ENCODE measurements at regions not wholly inside any gene's neighbourhood (a gene's known extent, or its start where the extent isn't known, plus 50 kb on each side); places are given as distances from the start of the nearest gene placed in this dataset.
"Not testable (repeated sequence)": the region's sequence is repeated elsewhere in the genome, so short reads cannot be mapped to it uniquely, and the experiment has no call there.

DNA sequence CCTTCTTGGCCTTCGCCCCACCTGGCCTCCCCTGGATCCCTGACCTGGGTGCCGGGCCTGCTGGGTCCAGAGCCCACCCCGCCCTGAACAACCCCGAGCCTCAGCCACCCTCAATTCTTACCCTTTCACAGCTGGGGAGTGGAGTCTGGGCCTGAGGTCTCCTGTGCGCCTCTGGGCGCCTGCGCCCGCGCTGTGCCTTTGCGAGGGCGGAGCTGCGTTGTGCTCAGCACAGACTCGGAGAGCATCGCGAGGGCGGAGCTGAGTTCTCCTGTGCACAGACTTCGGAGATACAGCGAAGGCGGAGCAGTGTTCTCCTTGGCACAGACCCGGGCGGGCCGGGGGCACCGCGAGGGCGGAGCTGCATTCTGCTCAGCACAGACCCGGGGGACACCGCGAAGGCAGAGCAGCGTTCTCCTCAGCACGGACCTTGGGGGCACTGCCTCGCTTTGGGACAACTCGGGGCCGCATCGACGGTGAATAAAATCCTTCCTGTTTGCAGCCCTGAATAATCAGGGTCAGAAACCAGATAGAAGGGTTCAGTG, 547.2 kb downstream of the FAM72C start:
- CTCF ChIA-PET (ENCODE audit: partially characterized antibody): not testable (repeated sequence)
- peak in 1 of 2 experiments; percentile 45 for DNase-seq (ENCODE audit: low read depth in 1 of 2, low spot score in 2 of 2)

DNA sequence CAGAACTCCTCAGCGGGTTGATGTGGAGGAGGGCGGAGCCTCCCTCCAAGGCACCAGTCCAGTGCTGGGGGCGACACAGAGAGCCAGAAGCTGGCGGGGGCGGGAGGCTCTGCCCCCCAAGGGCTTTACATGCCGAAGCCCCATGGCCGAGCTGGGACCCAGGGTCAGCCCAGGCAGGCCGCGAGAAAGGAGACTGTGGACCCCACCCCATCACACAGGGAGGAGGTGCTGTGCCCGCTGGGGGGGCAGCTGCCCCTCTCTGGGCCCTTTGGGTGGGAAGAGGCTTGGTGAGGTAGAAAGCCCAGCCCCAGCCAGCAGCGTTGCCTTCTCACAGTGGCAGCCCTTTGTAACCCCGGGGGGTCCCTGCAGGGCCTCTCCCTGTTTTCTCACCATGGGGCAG, 548.0 kb downstream of the FAM72C start:
- H2BK15ac ChIP-seq (ENCODE audit: low read length); H2BK20ac ChIP-seq (ENCODE audit: low read length); H3K23me2 ChIP-seq (ENCODE audit: low read depth, low read length); H2BK120ac ChIP-seq (replicated peaks; ENCODE audit: low read depth, low read length); H3K4me3 ChIP-seq (ENCODE audit: extremely low read depth in 1 of 4, insufficient read depth in 2 of 4, low read depth in 3 of 4, low read length in 4 of 4); H3K9ac ChIP-seq (replicated peaks in 1 of 4; ENCODE audit: extremely low read depth in 1 of 4, low read depth in 3 of 4, low read length in 3 of 4); H3K4me2 ChIP-seq (ENCODE audit: insufficient read depth in 1 of 2, low read depth in 2 of 2, low read length in 2 of 2); FAIRE-seq; DNase-seq (ENCODE audit: low read depth in 1 of 2, low spot score in 2 of 2); H4K8ac ChIP-seq (ENCODE audit: extremely low read depth, insufficient read depth, low read length); H3K56ac ChIP-seq (replicated peaks; ENCODE audit: insufficient read length, low read depth, low read length); H2BK12ac ChIP-seq (ENCODE audit: low read depth, low read length); H4K5ac ChIP-seq (ENCODE audit: insufficient read length, low read depth, low read length); H3K27ac ChIP-seq (ENCODE audit: low read depth, low read length); H3K27me3 ChIP-seq (replicated peaks in 1 of 4; ENCODE audit: control insufficient read depth in 3 of 4, extremely low read depth in 1 of 4, insufficient read depth in 3 of 4, low read length in 3 of 4); CTCF ChIA-PET (ENCODE audit: partially characterized antibody); H3K4ac ChIP-seq (replicated peaks; ENCODE audit: insufficient read length, low read depth, low read length); H3K4me1 ChIP-seq (replicated peaks in 1 of 4; ENCODE audit: control insufficient read depth in 3 of 4, insufficient read depth in 4 of 4, low read length in 3 of 4); H3K23ac ChIP-seq (ENCODE audit: insufficient read length); H3K9me3 ChIP-seq (ENCODE audit: insufficient read depth in 2 of 2, low read depth in 1 of 2, low read length in 1 of 2); POLR2A ChIA-PET (ENCODE audit: partially characterized antibody); H3K79me1 ChIP-seq (ENCODE audit: low read depth, low read length); H3K18ac ChIP-seq (ENCODE audit: extremely low read depth, low read length); H3K79me2 ChIP-seq (ENCODE audit: control insufficient read depth in 1 of 2, insufficient read depth in 2 of 2, low read length in 2 of 2); H3K14ac ChIP-seq (ENCODE audit: insufficient read length); H2AFZ ChIP-seq (ENCODE audit: low read length); H3K36me3 ChIP-seq (ENCODE audit: control insufficient read depth in 2 of 4, insufficient read depth in 4 of 4, low read length in 3 of 4); H4K91ac ChIP-seq (replicated peaks; ENCODE audit: insufficient read length, low read length); H4K20me1 ChIP-seq (replicated peaks in 1 of 2; ENCODE audit: control insufficient read depth in 1 of 2, insufficient read depth in 2 of 2, low read length in 2 of 2); H2BK5ac ChIP-seq (ENCODE audit: low read depth, low read length); H2AK5ac ChIP-seq (ENCODE audit: low read depth, low read length): not testable (repeated sequence)
- WGBS, 2 experiments (ENCODE audit: extremely low coverage in 1 of 2, insufficient coverage in 1 of 2, insufficient read length in 1 of 2, insufficient replicate concordance in 2 of 2, low coverage in 1 of 2, low lambda C conversion rate in 2 of 2, missing lambda C conversion rate in 1 of 2): no CpG with 5 or more reads among the region's 12 CpGs

More for the DNA sequence above, 547.2 kb downstream of the FAM72C start:
- H4K20me1 ChIP-seq (replicated peaks in 1 of 2; ENCODE audit: control insufficient read depth in 1 of 2, insufficient read depth in 2 of 2, low read length in 2 of 2); H3K79me1 ChIP-seq (ENCODE audit: low read depth, low read length); H3K79me2 ChIP-seq (ENCODE audit: control insufficient read depth in 1 of 2, insufficient read depth in 2 of 2, low read length in 2 of 2); H2BK15ac ChIP-seq (ENCODE audit: low read length); H4K8ac ChIP-seq (ENCODE audit: extremely low read depth, insufficient read depth, low read length); H3K14ac ChIP-seq (ENCODE audit: insufficient read length); H3K56ac ChIP-seq (replicated peaks; ENCODE audit: insufficient read length, low read depth, low read length); H3K18ac ChIP-seq (ENCODE audit: extremely low read depth, low read length); H2BK5ac ChIP-seq (ENCODE audit: low read depth, low read length); H2BK20ac ChIP-seq (ENCODE audit: low read length); H4K91ac ChIP-seq (replicated peaks; ENCODE audit: insufficient read length, low read length); H3K23ac ChIP-seq (ENCODE audit: insufficient read length); H3K9me3 ChIP-seq (ENCODE audit: insufficient read depth in 2 of 2, low read depth in 1 of 2, low read length in 1 of 2); H3K27ac ChIP-seq (ENCODE audit: low read depth, low read length); H2BK120ac ChIP-seq (replicated peaks; ENCODE audit: low read depth, low read length); H3K9ac ChIP-seq (replicated peaks in 1 of 4; ENCODE audit: extremely low read depth in 1 of 4, low read depth in 3 of 4, low read length in 3 of 4); H2BK12ac ChIP-seq (ENCODE audit: low read depth, low read length); H2AFZ ChIP-seq (ENCODE audit: low read length); H3K23me2 ChIP-seq (ENCODE audit: low read depth, low read length); H3K36me3 ChIP-seq (ENCODE audit: control insufficient read depth in 2 of 4, insufficient read depth in 4 of 4, low read length in 3 of 4); H4K5ac ChIP-seq (ENCODE audit: insufficient read length, low read depth, low read length); H3K27me3 ChIP-seq (replicated peaks in 1 of 4; ENCODE audit: control insufficient read depth in 3 of 4, extremely low read depth in 1 of 4, insufficient read depth in 3 of 4, low read length in 3 of 4); POLR2A ChIA-PET (ENCODE audit: partially characterized antibody); H3K4me1 ChIP-seq (replicated peaks in 1 of 4; ENCODE audit: control insufficient read depth in 3 of 4, insufficient read depth in 4 of 4, low read length in 3 of 4); FAIRE-seq; H2AK5ac ChIP-seq (ENCODE audit: low read depth, low read length); H3K4me3 ChIP-seq (ENCODE audit: extremely low read depth in 1 of 4, insufficient read depth in 2 of 4, low read depth in 3 of 4, low read length in 4 of 4); H3K4ac ChIP-seq (replicated peaks; ENCODE audit: insufficient read length, low read depth, low read length): not testable (repeated sequence)
- H3K4me2 ChIP-seq (ENCODE audit: insufficient read depth in 1 of 2, low read depth in 2 of 2, low read length in 2 of 2): peak overlapping the region in 1 of 2 experiments; percentile 42; a peak in 1 of 4 replicates
- WGBS, 2 experiments (ENCODE audit: extremely low coverage in 1 of 2, insufficient coverage in 1 of 2, insufficient read length in 1 of 2, insufficient replicate concordance in 2 of 2, low coverage in 1 of 2, low lambda C conversion rate in 2 of 2, missing lambda C conversion rate in 1 of 2): 27% methylated on average over 13 of the region's 35 CpGs; no CpG with 5 or more reads in 1 of the 2 experiments

Data from H1 (cell line).